Suppressor macrophage treated with lipopolysaccharide for 4 hours (primary cell): ENCODE measurements at regions not wholly inside any gene's neighbourhood (a gene's known extent, or its start where the extent isn't known, plus 50 kb on each side); places are given as distances from the start of the nearest gene placed in this dataset.

Source experiments
- DNase-seq: peaks from one replicate; pipeline ENCODE4 v3.0.0-alpha.2; 2020

- no peak for DNase-seq
Observed at GRCh38 chr2:57759131-57759530, 287.5 kb upstream of the VRK2 start.

DNA sequence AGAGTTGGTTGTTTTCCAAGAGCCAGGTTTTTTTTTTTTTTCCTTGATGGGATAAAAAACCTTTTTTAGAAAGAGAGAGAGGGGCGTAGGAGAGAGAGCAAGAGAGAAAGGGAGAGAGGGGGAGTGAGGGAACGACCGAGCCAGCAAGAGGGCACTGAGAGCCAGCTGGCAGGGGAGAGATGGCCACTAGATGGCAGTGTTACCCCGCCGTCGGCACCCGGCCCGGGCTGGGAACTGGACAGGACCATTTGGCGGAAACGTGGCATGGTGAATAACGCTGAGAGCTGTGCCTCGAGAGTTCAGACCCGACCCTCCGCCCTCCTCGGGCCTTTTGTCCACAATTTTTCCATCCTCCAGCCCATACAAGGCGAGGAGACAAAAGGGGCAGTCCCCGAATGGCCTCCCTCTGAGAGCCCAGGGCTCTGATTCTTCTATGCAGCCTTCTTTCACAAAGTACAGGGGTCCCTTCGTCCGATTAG, 286.7 kb upstream of the VRK2 start:
- peak; percentile 85 for DNase-seq

- peak; percentile 4 for DNase-seq
Observed at GRCh38 chr2:57760381-57760801, 286.2 kb upstream of the VRK2 start.

GRCh38 chr2:57776916-57777315, 269.7 kb upstream of the VRK2 start:
- no peak for DNase-seq

DNA sequence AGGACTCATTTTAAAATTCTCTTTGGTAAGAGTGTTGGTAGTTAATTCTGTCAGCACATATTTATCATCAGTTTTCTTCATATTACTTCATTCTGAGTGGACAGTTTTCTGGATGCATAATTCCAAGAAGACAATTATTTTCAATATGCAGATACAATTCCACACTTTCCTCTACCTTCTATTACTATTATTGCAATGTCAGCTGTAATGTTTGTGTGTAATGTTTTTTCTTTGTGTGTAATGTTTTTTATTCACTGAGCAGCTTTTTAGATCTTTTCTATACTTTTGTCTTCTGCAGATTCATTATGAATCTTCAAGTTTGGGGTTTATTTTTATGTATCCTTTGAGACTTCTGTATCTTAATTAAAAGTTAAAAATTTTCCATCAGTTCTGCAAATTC, 264.0 kb upstream of the VRK2 start:
- no peak for DNase-seq

DNA sequence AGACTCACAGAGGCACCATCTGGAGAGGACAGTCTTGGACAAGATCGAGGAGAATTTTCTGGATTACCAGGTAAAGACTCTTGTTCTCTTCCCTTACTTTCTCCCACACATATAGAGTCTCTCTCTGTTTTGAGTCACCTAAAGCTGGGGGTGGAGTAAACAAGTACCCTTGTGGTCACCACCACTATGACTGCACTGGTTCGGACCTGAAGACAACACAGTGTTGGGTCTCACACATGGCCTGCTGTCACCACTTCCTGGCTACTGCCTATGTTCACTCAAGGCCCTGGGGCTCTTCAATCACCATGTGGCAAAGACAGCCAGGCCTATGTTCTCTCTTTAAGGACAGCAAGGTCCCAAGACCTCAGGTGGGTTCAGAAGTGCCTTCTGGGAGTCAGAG, 253.3 kb upstream of the VRK2 start:
- DNase-seq, result no peak

DNA sequence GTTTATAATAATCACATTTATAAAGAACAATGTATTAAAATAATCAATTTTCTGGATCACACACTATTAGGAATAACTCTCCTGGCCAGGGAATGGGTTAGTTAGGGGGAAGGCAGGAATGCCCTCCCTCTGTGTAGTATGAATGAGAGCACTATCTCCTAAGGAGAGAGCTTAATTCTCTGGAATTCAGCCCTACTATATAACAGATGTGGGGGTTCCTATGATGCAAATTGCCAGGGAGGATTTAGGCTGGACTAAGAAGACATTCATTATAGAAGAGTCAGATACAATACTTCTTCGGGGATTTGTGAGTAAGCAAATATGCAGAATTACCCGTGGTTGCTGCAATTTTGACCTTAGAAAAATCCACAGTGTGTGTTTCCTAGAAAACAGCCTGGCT, 250.1 kb upstream of the VRK2 start:
- DNase-seq, result no peak

DNA sequence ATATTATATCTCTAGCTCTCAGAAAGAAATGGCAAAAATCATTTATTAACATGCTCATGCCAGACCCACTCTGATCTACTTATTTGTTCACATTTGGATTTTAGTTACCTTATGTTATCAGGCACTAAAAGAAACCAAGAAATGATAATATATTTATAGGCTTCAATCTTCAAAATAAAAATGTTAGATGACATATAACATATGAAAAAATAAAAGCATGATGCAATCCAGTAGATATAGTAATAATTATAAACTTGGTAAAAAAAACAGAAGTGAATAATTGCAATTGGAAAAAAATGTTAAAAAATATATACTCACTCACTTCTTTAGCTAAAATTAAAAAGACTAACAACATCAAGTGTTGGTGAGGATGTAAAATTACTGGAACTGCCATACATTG, 248.3 kb upstream of the VRK2 start:
- DNase-seq, result no peak

DNA sequence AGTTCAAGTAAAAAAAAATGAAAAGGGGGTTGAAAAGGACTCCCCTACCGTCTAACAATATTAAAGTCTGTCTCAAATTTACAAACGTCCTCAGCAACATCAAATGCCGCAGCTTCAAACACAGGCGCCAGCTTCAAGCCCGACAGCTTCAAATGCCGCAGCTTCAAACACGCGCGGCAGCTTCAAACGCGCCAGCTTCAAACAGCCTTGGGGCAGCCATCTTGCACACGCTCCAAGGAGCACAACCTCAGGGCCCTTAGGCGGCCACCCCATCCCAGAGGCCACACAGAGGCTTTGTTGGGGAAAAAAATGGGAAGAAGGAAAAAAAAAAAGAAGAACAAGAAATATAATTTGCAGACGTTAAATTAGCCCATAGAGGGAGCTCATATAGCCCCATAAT, 244.4 kb upstream of the VRK2 start:
- no peak for DNase-seq

DNA sequence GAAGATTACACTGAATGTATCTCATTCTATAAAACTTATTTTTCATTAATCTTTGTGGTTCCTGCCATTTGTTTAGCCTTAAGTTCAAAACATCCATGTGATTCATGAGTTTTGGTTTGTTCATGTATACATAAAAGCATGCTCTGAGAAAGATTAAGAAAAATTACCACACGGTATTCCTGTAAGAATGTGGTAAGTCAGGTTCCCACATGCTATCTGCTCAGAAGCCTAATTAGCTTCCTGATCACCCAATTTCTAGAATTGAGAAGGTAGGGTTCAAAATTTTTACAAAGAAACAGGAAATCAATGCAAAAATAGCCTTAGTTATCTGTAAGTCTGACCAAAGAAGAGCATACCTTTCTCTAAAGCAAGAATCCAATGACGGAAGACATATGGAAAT, 241.6 kb upstream of the VRK2 start:
- no peak for DNase-seq

- DNase-seq, result no peak
Observed at GRCh38 chr2:57806449-57806968, 240.1 kb upstream of the VRK2 start.

- DNase-seq, result no peak
Observed at GRCh38 chr2:57809230-57809629, 237.4 kb upstream of the VRK2 start.

DNA sequence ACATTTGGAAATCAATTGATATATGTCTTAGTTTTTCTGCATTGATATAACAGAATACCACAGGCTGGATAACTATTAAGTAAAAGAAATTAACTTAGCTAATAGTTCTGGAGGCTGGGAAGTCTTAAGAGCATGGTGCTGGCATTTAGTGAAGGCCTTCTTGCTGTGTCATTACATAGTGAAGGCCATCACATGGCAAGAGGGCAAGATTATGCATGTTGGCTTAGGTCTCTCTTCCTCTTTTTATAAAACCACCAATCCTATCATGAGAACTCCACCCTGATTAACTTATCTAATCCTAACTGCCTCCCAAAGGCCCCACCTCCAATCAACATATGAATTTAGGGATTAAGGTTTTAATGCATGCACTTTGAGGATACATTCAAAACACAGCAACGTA, 225.5 kb upstream of the VRK2 start:
- peak; percentile 12 for DNase-seq

GRCh38 chr2:57828221-57828620, 218.4 kb upstream of the VRK2 start:
- DNase-seq, result no peak

DNA sequence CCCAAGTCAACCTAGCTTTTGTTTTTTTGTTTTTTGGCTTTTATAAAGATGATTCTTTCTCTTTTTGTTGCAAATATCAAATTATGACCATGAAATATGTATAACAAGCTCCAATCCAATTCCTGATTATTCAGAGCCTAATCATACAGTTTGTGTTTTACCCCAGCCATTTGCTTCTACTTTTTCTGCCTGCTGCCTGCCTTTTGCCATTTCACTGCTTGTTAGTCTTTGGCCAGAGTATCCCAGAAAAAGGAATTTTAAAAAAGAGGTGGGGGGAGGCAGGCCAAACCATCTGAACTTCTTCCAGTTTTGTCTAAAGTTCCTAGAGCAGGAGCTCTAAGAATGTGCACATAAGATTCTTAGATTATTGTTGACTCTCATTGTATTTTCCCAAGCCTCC, 211.9 kb upstream of the VRK2 start:
- DNase-seq, result no peak

DNA sequence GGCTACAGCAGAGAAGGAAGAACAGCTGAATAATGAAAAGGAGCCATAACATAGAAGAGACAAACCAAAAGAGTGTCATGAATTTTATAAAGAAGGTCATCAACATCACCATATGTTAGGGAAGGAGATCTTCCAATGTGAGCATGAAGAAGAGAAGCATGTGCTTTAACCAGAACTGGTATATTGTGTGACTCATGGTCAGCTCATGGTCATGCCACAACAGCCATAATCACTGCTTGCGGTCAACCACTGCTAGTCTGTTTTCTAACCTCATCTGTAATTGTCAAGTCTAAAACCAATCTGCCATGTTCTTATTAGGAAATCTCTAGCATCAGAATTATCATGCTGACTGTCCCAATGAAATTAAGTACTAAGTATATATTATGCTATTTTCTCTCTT, 204.1 kb upstream of the VRK2 start:
- peak; percentile 5 for DNase-seq

DNA sequence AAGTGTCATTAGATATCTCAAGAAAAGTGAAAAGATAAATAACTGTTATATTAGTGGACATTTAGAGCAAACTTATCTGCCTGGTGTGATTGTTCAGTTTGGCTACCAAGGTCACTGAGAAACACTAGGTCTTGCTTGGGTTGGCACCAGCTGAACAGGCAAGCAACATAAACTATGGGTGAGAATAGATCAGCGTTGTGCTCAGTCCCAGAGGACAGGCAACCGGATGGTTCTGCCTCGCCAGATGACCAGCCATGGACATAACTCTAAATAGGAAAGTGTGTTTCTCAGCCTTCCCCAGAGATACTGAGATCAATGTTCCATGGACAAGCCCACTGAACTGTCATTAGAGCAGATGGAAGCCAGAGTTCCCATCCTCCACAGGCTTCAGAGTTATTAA, 203.4 kb upstream of the VRK2 start:
- no peak for DNase-seq

DNA sequence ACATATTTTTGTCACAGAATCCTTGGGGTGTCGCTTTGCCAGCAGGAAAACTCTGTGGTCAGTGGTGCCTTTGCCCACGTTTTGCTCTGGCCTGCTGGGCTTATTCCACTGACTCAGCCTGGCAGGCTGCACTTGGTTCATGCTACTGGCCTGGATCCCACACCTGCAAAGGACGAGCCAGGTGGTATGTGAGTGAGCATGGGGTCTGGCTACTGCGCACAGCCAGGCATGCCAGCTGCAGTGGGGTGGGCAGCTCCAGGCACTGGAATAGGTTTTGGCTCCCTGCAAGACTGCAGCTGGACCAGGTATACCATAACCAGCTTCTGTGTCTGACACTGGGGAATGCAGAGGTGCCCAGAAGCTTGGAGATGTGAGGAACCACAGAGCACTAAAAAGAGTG, 197.9 kb upstream of the VRK2 start:
- no peak for DNase-seq

- no peak for DNase-seq
Observed at GRCh38 chr2:57849843-57850242, 196.8 kb upstream of the VRK2 start.

DNA sequence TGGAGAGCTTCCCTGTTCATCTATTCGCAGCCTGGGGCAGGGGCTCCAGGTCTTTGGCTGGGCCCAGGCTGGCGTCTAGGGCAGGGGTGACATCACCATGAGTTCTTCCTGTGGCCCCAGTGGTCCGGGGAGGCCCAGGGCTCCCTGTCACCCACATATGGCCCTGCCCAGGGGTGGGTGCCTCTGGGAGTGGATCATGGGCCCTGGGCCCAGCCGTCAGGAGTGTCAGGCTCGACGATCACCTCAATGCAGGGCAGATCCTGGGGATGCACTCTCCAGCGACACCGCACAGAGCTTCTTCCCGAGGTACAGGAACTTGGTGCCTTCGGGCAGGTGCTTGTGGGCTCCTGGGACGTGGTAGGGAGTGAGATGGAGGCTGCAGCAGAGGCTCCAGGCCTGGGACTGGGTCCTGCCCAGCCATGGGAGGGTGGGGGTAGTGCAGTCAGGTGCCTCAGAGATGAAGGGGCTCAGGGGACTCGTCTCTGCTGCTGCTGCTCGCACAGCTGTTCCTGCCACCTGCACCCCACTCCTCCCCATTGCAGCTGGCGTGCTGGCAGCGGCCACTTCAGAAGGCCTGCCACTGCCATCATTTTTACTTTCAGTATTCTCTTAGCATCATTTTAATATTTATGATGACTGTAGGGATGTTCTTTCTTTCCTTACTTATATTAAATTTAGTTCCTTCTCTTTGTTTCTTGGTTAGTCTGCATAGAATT, 196.0 kb upstream of the VRK2 start:
- DNase-seq, result no peak

GRCh38 chr2:57855212-57855611, 191.4 kb upstream of the VRK2 start:
- DNase-seq, result peak; percentile 16

DNA sequence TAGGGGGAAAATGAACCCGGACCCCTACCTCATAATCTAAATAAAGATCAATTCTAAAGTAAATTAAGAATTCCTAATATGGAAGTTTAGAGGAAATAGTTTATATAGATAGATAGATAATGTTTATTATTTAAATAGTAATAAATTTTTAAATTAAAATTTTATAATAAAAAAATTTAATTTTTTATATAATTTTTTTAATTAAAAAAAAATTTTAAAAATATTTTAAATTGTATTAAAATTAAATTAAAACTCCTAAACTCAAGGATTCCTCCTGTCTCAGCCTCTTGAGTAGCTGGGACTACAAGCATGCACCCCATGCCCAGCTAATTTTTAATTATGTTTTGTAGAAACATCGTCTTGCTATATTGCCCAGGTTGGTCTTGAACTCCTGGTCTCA, 186.9 kb upstream of the VRK2 start:
- DNase-seq, result no peak

DNA sequence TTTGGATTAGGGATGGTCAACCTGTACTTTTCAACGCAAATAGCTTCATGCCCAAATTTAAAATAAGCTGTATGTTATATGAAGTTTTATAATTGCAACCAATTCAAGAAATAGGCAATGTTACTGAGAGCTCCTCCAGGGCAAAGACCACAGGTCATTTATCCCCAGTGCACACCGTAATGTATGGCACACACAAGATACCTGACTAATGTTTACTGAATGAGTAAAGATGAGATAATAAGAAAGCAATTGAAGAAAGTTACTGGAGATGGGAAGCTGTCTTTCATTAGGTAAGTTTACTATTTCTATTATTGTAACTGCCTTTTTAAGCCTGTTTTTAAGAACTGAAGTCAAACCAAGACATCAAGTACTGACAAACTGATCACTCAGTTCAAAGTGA, 184.5 kb upstream of the VRK2 start:
- DNase-seq, result no peak

DNA sequence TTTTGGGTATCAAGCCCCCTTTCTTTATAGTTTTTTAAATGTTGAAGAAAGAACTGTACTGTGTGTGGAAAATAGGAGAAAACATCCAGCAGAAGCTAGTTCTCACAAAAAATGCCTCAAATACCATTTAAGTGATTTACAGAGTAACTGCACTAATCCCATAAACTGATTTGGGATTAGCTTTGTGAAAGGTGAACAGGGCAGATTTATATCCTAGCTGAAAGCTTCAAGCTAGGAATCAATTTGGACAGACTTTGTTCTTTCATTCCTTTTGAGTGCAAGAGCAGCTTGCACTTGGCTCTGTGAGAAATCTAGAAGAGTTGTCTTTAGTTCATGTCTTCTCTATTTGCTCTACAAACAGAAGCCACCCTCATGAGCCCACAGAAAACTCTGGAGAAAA, 183.9 kb upstream of the VRK2 start:
- DNase-seq, result no peak

DNA sequence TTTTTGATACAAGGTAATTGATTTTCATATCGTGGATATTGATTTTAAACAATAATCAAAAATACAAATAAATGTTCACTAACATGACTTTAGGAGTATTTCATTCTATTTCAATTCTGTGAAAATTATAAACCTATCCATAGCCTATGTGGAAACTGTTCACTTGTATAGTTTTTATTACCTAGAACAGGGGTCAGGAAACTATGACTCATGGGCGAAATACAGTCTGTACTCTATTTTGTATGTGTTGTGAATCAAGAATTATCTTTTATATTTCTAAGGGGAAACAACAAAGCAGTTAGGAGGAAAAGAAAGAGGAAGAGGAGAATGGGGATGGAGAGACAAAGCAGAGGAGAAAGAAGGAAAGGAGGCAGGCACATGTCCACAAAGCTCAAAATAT, 181.7 kb upstream of the VRK2 start:
- no peak for DNase-seq
